ENCODE measurements at regions not wholly inside any gene's neighbourhood (a gene's known extent, or its start where the extent isn't known, plus 50 kb on each side); places are given as distances from the start of the nearest gene placed in this dataset.

DNA sequence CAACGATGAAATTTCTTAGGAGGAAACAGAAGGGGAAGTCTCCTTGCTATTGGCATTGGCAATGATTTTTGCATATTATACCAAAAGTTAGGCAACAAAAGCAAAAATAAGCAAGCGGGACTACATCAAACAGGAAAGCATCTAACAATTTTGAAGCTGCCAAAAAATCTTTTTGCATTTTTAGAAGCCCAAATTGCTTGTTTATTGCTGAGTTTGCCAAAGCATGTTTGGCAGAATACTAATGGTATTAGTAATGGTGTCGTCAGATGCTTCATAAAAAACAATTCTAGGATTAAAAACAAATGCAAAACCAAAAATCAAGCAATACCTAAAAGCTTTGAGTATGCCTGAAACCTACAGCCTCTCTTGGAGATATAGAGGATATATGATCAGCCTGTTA lies 80.0 kb downstream of the GALR1 start:
- no peak overlapping the region for H3K4me2 ChIP-seq (ENCODE audit: low read length)
- no peaks in the 10 kb centered on the region for H3K9me2 ChIP-seq (ENCODE audit: insufficient read depth, low read length)
- H3K27ac ChIP-seq (ENCODE audit: low read length), result no peak overlapping the region
- H3K4me3 ChIP-seq (ENCODE audit: low read length), result no peak overlapping the region
- H3K9ac ChIP-seq (ENCODE audit: low read length), result no peak overlapping the region
- no peaks in the 10 kb centered on the region for H3K9me3 ChIP-seq (ENCODE audit: low read length)
- no peaks in the 10 kb centered on the region for H3K27me3 ChIP-seq (ENCODE audit: insufficient read depth, low read depth, low read length)
- no peaks in the 10 kb centered on the region for H3K79me2 ChIP-seq (replicated peaks; ENCODE audit: insufficient read depth, low read length)
- H3F3A ChIP-seq (ENCODE audit: insufficient read depth, low read length, poor library complexity, severe bottlenecking), result no peaks in the 10 kb centered on the region
- TF ChIP-seq, protein P1, sequence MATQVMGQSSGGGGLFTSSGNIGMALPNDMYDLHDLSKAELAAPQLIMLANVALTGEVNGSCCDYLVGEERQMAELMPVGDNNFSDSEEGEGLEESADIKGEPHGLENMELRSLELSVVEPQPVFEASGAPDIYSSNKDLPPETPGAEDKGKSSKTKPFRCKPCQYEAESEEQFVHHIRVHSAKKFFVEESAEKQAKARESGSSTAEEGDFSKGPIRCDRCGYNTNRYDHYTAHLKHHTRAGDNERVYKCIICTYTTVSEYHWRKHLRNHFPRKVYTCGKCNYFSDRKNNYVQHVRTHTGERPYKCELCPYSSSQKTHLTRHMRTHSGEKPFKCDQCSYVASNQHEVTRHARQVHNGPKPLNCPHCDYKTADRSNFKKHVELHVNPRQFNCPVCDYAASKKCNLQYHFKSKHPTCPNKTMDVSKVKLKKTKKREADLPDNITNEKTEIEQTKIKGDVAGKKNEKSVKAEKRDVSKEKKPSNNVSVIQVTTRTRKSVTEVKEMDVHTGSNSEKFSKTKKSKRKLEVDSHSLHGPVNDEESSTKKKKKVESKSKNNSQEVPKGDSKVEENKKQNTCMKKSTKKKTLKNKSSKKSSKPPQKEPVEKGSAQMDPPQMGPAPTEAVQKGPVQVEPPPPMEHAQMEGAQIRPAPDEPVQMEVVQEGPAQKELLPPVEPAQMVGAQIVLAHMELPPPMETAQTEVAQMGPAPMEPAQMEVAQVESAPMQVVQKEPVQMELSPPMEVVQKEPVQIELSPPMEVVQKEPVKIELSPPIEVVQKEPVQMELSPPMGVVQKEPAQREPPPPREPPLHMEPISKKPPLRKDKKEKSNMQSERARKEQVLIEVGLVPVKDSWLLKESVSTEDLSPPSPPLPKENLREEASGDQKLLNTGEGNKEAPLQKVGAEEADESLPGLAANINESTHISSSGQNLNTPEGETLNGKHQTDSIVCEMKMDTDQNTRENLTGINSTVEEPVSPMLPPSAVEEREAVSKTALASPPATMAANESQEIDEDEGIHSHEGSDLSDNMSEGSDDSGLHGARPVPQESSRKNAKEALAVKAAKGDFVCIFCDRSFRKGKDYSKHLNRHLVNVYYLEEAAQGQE (IDR thresholded peaks at IDR 0.05; ENCODE audit: borderline replicate concordance), result no peak
- TF ChIP-seq TAF1 (IDR thresholded peaks at IDR 0.05; ENCODE audit: low read depth) (no peak), SMC3 (conservative IDR thresholded peaks at IDR 0.05; ENCODE audit: poor library complexity) (no peak), MXI1 (conservative IDR thresholded peaks at IDR 0.05; ENCODE audit: poor library complexity, severe bottlenecking) (no peak), RAD21 (conservative IDR thresholded peaks at IDR 0.05) (no peak), EZH2 (IDR thresholded peaks at IDR 0.05; ENCODE audit: borderline replicate concordance, insufficient read depth, low read length, poor library complexity, severe bottlenecking) (no peak), POLR2AphosphoS5 (IDR thresholded peaks at IDR 0.05) (no peak), EP300 (conservative IDR thresholded peaks at IDR 0.05; ENCODE audit: poor library complexity, severe bottlenecking) (no peak)
- TF ChIP-seq, protein P2, sequence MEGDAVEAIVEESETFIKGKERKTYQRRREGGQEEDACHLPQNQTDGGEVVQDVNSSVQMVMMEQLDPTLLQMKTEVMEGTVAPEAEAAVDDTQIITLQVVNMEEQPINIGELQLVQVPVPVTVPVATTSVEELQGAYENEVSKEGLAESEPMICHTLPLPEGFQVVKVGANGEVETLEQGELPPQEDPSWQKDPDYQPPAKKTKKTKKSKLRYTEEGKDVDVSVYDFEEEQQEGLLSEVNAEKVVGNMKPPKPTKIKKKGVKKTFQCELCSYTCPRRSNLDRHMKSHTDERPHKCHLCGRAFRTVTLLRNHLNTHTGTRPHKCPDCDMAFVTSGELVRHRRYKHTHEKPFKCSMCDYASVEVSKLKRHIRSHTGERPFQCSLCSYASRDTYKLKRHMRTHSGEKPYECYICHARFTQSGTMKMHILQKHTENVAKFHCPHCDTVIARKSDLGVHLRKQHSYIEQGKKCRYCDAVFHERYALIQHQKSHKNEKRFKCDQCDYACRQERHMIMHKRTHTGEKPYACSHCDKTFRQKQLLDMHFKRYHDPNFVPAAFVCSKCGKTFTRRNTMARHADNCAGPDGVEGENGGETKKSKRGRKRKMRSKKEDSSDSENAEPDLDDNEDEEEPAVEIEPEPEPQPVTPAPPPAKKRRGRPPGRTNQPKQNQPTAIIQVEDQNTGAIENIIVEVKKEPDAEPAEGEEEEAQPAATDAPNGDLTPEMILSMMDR (IDR thresholded peaks at IDR 0.05; ENCODE audit: poor library complexity, severe bottlenecking), result no peak
- no peak overlapping the region for H2AFZ ChIP-seq (ENCODE audit: low read depth, low read length)
- no peaks in the 10 kb centered on the region for H4K20me1 ChIP-seq (ENCODE audit: insufficient read depth)
- no peaks in the 10 kb centered on the region for H3K36me3 ChIP-seq (ENCODE audit: insufficient read depth, low read length)

DNA sequence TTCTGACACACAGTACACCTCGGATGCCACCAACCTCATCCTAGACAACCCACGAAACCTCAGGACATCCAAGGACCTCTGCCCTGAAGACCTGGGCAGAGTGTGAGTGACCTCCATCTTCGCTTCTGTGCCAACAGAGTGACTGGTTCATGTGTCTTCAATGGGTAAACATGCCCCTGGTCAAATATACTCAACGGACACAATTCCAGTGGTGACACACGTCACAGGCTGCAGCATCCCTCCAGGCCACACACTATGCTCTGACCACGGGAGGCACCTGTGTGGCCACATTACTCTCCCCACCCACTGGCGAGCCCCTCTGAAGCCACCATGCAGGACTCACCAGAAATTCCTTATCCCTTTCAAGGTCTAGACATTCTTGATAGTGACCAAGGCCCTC lies 85.2 kb downstream of the GALR1 start:
- H3F3A ChIP-seq (ENCODE audit: insufficient read depth, low read length, poor library complexity, severe bottlenecking), result no peaks in the 10 kb centered on the region
- no peaks in the 10 kb centered on the region for H3K27me3 ChIP-seq (ENCODE audit: insufficient read depth, low read depth, low read length)
- no peaks in the 10 kb centered on the region for H3K9me2 ChIP-seq (ENCODE audit: insufficient read depth, low read length)
- no peak overlapping the region for H3K27ac ChIP-seq (ENCODE audit: low read length)
- H3K79me2 ChIP-seq (replicated peaks; ENCODE audit: insufficient read depth, low read length), result no peaks in the 10 kb centered on the region
- no peaks in the 10 kb centered on the region for H3K9me3 ChIP-seq (ENCODE audit: low read length)
- no peak overlapping the region for H3K9ac ChIP-seq (ENCODE audit: low read length)
- no peak overlapping the region for H3K4me2 ChIP-seq (ENCODE audit: low read length)
- no peaks in the 10 kb centered on the region for H3K36me3 ChIP-seq (ENCODE audit: insufficient read depth, low read length)
- no peak overlapping the region for H3K4me3 ChIP-seq (ENCODE audit: low read length)
- H4K20me1 ChIP-seq (ENCODE audit: insufficient read depth), result no peaks in the 10 kb centered on the region
- TF ChIP-seq TAF1 (IDR thresholded peaks at IDR 0.05; ENCODE audit: low read depth) (no peak), EP300 (conservative IDR thresholded peaks at IDR 0.05; ENCODE audit: poor library complexity, severe bottlenecking) (no peak), POLR2AphosphoS5 (IDR thresholded peaks at IDR 0.05) (no peak), SMC3 (conservative IDR thresholded peaks at IDR 0.05; ENCODE audit: poor library complexity) (no peak), MXI1 (conservative IDR thresholded peaks at IDR 0.05; ENCODE audit: poor library complexity, severe bottlenecking) (no peak), RAD21 (conservative IDR thresholded peaks at IDR 0.05) (no peak), EZH2 (IDR thresholded peaks at IDR 0.05; ENCODE audit: borderline replicate concordance, insufficient read depth, low read length, poor library complexity, severe bottlenecking) (no peak)
- TF ChIP-seq, protein P1 (IDR thresholded peaks at IDR 0.05; ENCODE audit: borderline replicate concordance), result no peak
- TF ChIP-seq, protein P2 (IDR thresholded peaks at IDR 0.05; ENCODE audit: poor library complexity, severe bottlenecking), result no peak
- no peak overlapping the region for H2AFZ ChIP-seq (ENCODE audit: low read depth, low read length)
